Nephron (organoid): ENCODE measurements at regions not wholly inside any gene's neighbourhood (a gene's known extent, or its start where the extent isn't known, plus 50 kb on each side); places are given as distances from the start of the nearest gene placed in this dataset.
A peak's percentile ranks its signal among the peaks of the same experiment; 100 is the strongest.

Experiments
- H3K27ac Mint-ChIP-seq, 3 experiments: 2 replicates each; pipeline ENCODE4 v1.8.0; 2020; ENCODE audit warnings: mixed read lengths in 3 of 3, mild to moderate bottlenecking in 2 of 3, moderate library complexity in 1 of 3
- H3K27me3 Mint-ChIP-seq: 2 replicates; pipeline ENCODE4 v1.8.0; 2021; ENCODE audit warnings: low read depth, mild to moderate bottlenecking, moderate library complexity, mixed read lengths
- H3K36me3 Mint-ChIP-seq: 2 replicates; pipeline ENCODE4 v1.8.0; 2020; ENCODE audit warnings: low read depth, mixed read lengths
- H3K4me1 Mint-ChIP-seq: 2 replicates; pipeline ENCODE4 v1.8.0; 2020; ENCODE audit warnings: mixed read lengths
- H3K4me3 Mint-ChIP-seq, 3 experiments: 2 replicates each; pipeline ENCODE4 v1.8.0; 2020; ENCODE audit warnings: mild to moderate bottlenecking in 3 of 3, mixed read lengths in 3 of 3, moderate library complexity in 2 of 3
- H3K9me3 Mint-ChIP-seq: 2 replicates; pipeline ENCODE4 v1.8.0; 2020; ENCODE audit warnings: mixed read lengths
- TF ChIP-seq, protein P1 (sequence below), 3 experiments: fragments of 200-600 bp; sonication (generic); IDR thresholded peaks; one replicate each; pipeline ENCODE4 v1.5.0; 2021; ENCODE audit warnings: antibody characterized with exemption in 3 of 3; ENCODE audit not compliant: unreplicated experiment in 3 of 3

- Mint-ChIP-seq H3K9me3 (no peaks in the 10 kb centered on the region), H3K27me3 (peaks cover 42% of the 10 kb centered on the region), H3K27ac (peak overlapping the region in 1 of 3 experiments; percentile 18), H3K4me1 (peaks cover 80% of the 10 kb centered on the region), H3K36me3 (no peaks in the 10 kb centered on the region), H3K4me3 (peak overlapping the region in 2 of 3 experiments; percentile 35 to 56)
- TF ChIP-seq, protein P1, sequence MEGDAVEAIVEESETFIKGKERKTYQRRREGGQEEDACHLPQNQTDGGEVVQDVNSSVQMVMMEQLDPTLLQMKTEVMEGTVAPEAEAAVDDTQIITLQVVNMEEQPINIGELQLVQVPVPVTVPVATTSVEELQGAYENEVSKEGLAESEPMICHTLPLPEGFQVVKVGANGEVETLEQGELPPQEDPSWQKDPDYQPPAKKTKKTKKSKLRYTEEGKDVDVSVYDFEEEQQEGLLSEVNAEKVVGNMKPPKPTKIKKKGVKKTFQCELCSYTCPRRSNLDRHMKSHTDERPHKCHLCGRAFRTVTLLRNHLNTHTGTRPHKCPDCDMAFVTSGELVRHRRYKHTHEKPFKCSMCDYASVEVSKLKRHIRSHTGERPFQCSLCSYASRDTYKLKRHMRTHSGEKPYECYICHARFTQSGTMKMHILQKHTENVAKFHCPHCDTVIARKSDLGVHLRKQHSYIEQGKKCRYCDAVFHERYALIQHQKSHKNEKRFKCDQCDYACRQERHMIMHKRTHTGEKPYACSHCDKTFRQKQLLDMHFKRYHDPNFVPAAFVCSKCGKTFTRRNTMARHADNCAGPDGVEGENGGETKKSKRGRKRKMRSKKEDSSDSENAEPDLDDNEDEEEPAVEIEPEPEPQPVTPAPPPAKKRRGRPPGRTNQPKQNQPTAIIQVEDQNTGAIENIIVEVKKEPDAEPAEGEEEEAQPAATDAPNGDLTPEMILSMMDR (IDR thresholded peaks at IDR 0.05; ENCODE audit: unreplicated experiment in 3 of 3) = no peak
Measured at GRCh38 chr2:9753276-9753600, 90.0 kb upstream of the TAF1B start.

DNA sequence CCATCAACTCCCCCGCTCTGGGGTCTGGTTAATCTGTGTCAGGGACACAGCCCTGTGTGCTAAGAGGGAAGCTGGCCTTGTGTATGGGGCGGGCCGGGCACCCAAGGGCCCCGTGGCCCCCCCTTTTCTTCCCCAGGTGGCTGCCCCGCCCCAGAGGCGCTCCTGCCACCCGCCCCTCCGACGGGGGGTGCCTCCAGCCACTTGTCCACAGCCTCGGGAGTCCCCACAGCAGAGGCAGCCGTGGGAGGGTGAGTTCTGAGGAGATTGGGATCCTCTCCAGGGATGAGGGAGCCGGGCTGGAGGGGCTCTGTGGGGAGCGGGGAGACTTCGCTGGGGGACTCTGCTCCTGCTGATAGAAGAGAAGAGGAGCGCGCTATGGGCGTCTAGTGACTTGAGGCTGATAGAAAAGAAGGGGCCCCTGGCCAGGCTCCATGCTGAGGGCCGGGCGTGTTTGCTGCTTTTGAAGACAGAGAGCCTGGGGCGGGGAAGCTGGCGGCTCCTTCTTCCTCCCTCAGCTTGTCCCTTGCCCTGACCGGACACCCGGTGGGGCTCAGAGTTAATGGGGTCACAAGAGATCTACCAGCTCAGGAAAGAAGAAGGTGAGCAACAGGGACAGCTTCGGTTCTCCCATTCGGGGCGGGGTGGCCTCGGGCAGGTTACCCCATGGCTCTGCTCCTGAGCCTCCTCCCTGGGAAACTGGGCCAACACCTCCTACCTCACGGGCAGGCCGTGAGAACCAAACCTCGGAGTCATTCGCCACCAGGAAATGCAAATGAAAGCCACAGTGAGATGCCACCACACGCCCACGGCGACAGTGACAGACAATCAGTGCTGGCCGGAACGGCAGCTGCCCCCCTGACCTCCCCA lies 89.4 kb upstream of the TAF1B start:
- Mint-ChIP-seq H3K4me3 (no peak overlapping the region), H3K27me3 (peaks cover 44% of the 10 kb centered on the region), H3K36me3 (no peaks in the 10 kb centered on the region), H3K9me3 (no peaks in the 10 kb centered on the region), H3K27ac (peak overlapping the region in 2 of 3 experiments; percentile 15 to 18), H3K4me1 (peaks cover 82% of the 10 kb centered on the region)
- TF ChIP-seq, protein P1 (IDR thresholded peaks at IDR 0.05; ENCODE audit: unreplicated experiment in 3 of 3) = no peak

GRCh38 chr2:9754532-9754887 lies 88.8 kb upstream of the TAF1B start:
- TF ChIP-seq, protein P1 (IDR thresholded peaks at IDR 0.05; ENCODE audit: unreplicated experiment in 3 of 3) = no peak
- Mint-ChIP-seq H3K27ac (peak overlapping the region in 1 of 3 experiments; percentile 15), H3K4me3 (no peak overlapping the region), H3K27me3 (peaks cover 39% of the 10 kb centered on the region), H3K9me3 (no peaks in the 10 kb centered on the region), H3K4me1 (peaks cover 82% of the 10 kb centered on the region), H3K36me3 (no peaks in the 10 kb centered on the region)

GRCh38 chr2:9755008-9755407 lies 88.3 kb upstream of the TAF1B start:
- no peaks in the 10 kb centered on the region for H3K36me3 Mint-ChIP-seq
- peak overlapping the region in 1 of 3 experiments; percentile 55 for H3K4me3 Mint-ChIP-seq
- peaks cover 85% of the 10 kb centered on the region for H3K4me1 Mint-ChIP-seq
- H3K27me3 Mint-ChIP-seq = peaks cover 40% of the 10 kb centered on the region
- H3K9me3 Mint-ChIP-seq = no peaks in the 10 kb centered on the region
- no peak overlapping the region for H3K27ac Mint-ChIP-seq
- TF ChIP-seq, protein P1 (IDR thresholded peaks at IDR 0.05; ENCODE audit: unreplicated experiment in 3 of 3) = no peak

DNA sequence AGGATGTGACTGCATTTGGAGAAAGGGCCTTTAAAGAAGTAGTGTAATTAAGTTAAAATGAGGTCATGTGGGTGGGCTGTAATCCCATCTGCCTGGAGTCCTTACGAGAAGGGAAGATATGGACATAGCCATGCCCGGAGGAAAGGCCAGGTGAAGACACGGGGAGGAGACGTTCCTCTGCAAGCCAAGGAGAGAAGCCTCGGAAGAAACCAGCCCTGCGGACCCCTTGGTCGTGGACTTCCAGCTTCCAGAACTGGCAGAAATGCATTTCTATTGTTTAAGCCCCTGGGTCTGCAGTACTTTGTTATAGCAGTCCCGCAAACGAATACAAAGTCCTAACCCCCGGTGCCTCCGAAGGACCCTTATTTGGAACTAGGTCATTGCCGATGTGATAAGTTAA lies 87.6 kb upstream of the TAF1B start:
- H3K4me1 Mint-ChIP-seq = peaks cover 88% of the 10 kb centered on the region
- peaks cover 42% of the 10 kb centered on the region for H3K27me3 Mint-ChIP-seq
- no peak overlapping the region for H3K27ac Mint-ChIP-seq
- peak overlapping the region in 2 of 3 experiments; percentile 3 to 55 for H3K4me3 Mint-ChIP-seq
- H3K9me3 Mint-ChIP-seq = no peaks in the 10 kb centered on the region
- H3K36me3 Mint-ChIP-seq = no peaks in the 10 kb centered on the region
- TF ChIP-seq, protein P1 (IDR thresholded peaks at IDR 0.05; ENCODE audit: unreplicated experiment in 3 of 3) = no peak
